Kasumi-1 (cell line): ENCODE measurements at regions not wholly inside any gene's neighbourhood (a gene's known extent, or its start where the extent isn't known, plus 50 kb on each side); places are given as distances from the start of the nearest gene placed in this dataset.
"Not testable (repeated sequence)": the region's sequence is repeated elsewhere in the genome, so short reads cannot be mapped to it uniquely, and the experiment has no call there.

ENCODE experiments used
- DNase-seq, 2 experiments: peaks; one replicate each; lab custom pipeline; 2025; lab: John Stamatoyannopoulos, UW

DNA sequence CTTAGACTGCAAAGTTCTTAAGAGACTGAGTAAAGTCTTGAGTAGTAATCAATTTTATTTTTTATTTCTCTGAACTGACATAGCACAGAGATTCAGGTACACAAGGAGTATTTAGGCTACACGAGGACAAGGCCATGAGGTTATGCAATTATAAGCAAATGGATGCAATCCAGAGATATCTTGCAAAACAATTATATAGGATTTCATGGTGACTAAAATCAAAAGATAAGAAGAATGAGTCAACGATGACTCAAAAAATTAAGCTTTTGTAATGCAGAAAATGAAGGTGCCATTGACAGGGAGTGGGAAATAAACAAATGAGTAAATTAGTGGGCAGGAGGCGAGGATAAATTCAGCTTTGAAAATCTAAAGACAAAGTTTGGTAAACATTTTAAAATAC is 66.7 kb upstream of the MYO3A start:
- DNase-seq = no peak

DNA sequence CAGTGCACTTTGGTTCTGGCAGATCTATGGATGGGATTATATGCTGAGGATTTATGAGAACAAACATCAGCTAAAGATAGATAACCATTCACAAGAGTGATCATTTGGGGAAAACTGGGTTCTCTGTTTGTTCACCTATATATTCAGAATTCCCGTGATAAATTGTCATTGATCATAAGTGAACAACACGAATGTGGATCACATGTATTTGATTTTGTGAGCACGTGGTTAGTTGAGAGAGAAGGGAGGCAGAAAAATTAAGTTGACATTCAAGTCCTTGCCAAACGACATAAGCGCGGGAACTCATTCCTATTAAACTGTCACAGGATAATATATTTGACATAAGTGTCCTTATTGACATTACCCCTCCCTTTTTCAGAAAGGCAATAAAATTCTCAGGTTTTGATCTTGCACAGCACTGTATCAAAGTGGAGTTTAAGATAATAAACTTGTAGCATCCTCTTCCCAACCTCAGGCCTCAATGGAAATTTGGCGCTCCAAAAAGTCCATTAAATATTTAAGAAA is 64.9 kb upstream of the MYO3A start:
- no peak for DNase-seq

DNA sequence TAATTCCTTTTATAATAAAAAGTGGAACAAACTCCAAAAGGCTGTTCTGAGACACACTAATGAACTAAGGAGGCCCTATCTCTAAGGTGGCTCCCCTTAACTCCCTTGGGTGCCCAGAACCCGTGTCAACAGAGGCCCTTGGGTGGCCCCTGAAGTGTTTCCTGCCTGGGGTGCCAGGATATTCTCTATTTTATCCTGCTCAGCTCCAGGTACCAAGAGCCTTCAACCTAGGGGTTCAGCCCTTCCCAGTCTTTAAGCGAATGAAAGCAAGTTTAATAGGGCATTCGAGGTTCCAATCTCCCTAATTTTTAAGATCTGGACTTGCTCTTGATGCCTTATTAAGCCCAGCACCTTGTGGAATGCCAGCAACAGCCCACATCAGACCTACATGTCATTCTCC is 64.4 kb upstream of the MYO3A start:
- no peak for DNase-seq

DNA sequence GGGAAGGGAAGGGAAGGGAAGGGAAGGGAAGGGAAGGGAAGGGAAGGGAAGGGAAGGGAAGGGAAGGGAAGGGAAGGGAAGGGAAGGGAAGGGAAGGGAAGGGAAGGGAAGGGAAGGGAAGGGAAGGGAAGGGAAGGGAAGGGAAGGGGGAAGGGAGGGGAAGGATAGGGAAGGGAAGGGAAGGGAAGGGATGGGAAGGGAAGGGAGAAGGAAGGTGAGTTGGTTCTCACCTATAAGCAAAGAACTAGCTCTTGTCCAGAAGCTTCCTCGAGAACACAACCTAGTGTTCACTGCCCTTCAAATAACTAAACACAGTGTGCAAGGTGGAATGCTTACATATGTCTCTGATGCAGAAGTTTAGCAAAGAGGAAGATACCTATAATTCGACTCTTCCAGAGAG is 59.6 kb upstream of the MYO3A start:
- not testable (repeated sequence) for DNase-seq

- DNase-seq = peak; percentile 92 to 96
Observed at GRCh38 chr10:25875556-25876165, 58.4 kb upstream of the MYO3A start.

DNA sequence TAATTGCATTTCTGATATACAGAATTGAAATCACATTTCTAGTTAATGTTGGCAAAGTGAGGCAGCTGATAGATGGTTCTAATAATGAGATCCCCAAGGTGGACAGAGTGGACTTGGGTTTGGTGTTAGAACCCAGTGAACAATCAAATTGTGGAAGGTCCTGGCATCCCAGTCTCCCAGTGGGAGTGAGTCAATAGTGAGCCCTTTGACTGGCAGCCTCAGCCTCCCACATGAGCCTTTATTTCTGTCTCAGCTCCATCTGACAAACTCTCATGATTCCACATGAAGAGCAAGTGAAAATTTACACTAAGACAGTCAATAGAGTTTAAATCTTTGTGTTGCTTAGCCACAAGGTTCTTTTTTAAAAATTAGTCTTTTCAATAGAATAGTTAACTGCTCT is 56.7 kb upstream of the MYO3A start:
- DNase-seq = no peak
